OCI-LY3 (cell line): ENCODE measurements at regions not wholly inside any gene's neighbourhood (a gene's known extent, or its start where the extent isn't known, plus 50 kb on each side); places are given as distances from the start of the nearest gene placed in this dataset.

ENCODE experiments used
- H2AFZ ChIP-seq: fragments of 200-600, 300-600 bp; shearing (Covaris generic); 2 replicates; pipeline ENCODE4 v1.6.0; 2014; ENCODE audit warnings: antibody characterized with exemption, low read depth, low read length
- H3K27ac ChIP-seq: fragments of 200-600, 300-600 bp; sonication (generic); 2 replicates; pipeline ENCODE4 v1.5.1; 2014; ENCODE audit warnings: mild to moderate bottlenecking, low read length, moderate library complexity, mixed read lengths
- H3K27me3 ChIP-seq: fragments of 200-600, 300-600 bp; sonication (generic); 2 replicates; pipeline ENCODE4 v1.6.1; 2014; ENCODE audit warnings: low read depth, low read length, mixed read lengths
- H3K36me3 ChIP-seq: fragments of 200-600, 300-600 bp; sonication (generic); replicated peaks from 2 replicates; pipeline ENCODE3; 2014; ENCODE audit warnings: low read depth, low read length, mixed read lengths
- H3K4me1 ChIP-seq: fragments of 300-600, 200-600 bp; sonication (generic); 2 replicates; pipeline ENCODE4 v1.6.1; 2014; ENCODE audit warnings: low read length, mixed read lengths
- H3K4me2 ChIP-seq: fragments of 200-600, 300-600 bp; sonication (generic); 2 replicates; pipeline ENCODE4 v1.6.1; 2014; ENCODE audit warnings: low read length, mixed read lengths
- H3K4me3 ChIP-seq: fragments of 300-600, 200-600 bp; sonication (generic); 2 replicates; pipeline ENCODE4 v1.5.1; 2014; ENCODE audit warnings: antibody characterized with exemption, mild to moderate bottlenecking, low read length, moderate library complexity
- H3K79me2 ChIP-seq: fragments of 300-600, 200-600 bp; shearing (Covaris generic); 2 replicates; pipeline ENCODE4 v1.6.1; 2014; ENCODE audit warnings: mild to moderate bottlenecking, low read length, mixed read lengths
- H3K9ac ChIP-seq: fragments of 300-600, 200-600 bp; shearing (Covaris generic); 2 replicates; pipeline ENCODE4 v1.6.0; 2014; ENCODE audit warnings: mild to moderate bottlenecking, low read length, moderate library complexity
- H3K9me3 ChIP-seq: fragments of 200-600, 300-600 bp; shearing (Covaris generic); 2 replicates; pipeline ENCODE4 v1.6.1; 2014; ENCODE audit warnings: low read length, mixed read lengths; ENCODE audit not compliant: insufficient read depth
- H4K20me1 ChIP-seq: fragments of 200-600, 300-600 bp; sonication (generic); 2 replicates; pipeline ENCODE4 v1.6.1; 2016; ENCODE audit warnings: low read length, mixed read lengths; ENCODE audit not compliant: insufficient read depth
- EZH2phosphoT487 ChIP-seq: fragments of 200-600 bp; shearing (Covaris generic); IDR thresholded peaks from 2 replicates; pipeline ENCODE4 v1.6.1; 2018; ENCODE audit warnings: antibody characterized with exemption, mixed run types, low read depth
- TF ChIP-seq, protein P1 (sequence below): fragments of 200-600, 300-600 bp; sonication (generic); IDR thresholded peaks from 2 replicates; pipeline ENCODE4 v1.5.1; 2014; ENCODE audit warnings: antibody characterized with exemption, low read length, low read depth

DNA sequence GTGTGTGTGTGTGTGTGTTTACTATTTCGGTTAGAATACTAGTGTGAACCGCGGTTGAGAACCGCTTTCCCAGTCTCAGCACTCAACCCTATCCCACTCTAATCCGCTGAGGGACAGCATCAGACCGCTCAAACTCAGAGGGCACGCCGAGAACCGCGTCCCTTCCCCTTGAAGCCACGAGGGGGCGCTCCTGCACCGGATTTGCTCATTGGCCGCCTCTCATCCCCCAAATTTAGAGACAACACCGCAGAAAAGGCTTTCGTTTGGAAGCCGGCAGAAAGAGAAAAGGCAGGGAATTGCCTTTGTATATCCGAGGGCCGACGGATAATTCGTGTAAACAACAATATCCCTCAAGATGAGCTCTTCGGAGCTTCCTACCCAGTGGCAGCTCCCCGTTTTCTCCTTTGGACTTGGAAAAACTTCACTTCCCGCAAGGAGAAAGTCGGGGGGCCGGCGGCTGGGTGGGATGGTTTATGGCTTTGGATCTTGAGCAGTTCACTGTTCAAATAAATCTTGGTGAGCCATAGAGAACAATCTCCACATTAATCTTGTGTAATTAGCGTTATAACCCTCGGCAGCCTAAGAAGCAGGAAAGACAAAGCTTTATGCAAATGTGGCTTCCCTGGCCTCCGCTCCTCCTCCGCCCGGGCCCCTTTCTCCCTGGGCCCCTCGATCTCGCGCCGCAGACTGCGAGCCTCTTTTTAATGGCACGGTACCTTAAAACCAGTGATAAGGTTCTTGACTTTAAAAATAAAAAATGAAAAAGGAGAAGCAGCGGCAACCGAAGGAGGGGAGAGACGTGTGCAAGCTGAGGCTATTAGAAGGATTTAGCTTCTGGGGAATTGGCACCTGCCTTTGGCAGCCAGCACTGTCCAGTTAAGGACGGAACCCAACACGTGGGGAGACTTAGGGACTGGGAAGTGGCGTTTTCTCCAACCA is 296.8 kb downstream of the PARP8 start:
- peak overlapping the region; percentile 89 for H3K4me2 ChIP-seq
- no peaks in the 10 kb centered on the region for H4K20me1 ChIP-seq
- no peaks in the 10 kb centered on the region for H3K4me1 ChIP-seq
- H3K27ac ChIP-seq, result no peak overlapping the region
- no peaks in the 10 kb centered on the region; the same call in 1 of the 2 replicates for H3K27me3 ChIP-seq
- no peaks in the 10 kb centered on the region for H3K79me2 ChIP-seq
- no peak for TF ChIP-seq EZH2phosphoT487
- TF ChIP-seq, protein P1, sequence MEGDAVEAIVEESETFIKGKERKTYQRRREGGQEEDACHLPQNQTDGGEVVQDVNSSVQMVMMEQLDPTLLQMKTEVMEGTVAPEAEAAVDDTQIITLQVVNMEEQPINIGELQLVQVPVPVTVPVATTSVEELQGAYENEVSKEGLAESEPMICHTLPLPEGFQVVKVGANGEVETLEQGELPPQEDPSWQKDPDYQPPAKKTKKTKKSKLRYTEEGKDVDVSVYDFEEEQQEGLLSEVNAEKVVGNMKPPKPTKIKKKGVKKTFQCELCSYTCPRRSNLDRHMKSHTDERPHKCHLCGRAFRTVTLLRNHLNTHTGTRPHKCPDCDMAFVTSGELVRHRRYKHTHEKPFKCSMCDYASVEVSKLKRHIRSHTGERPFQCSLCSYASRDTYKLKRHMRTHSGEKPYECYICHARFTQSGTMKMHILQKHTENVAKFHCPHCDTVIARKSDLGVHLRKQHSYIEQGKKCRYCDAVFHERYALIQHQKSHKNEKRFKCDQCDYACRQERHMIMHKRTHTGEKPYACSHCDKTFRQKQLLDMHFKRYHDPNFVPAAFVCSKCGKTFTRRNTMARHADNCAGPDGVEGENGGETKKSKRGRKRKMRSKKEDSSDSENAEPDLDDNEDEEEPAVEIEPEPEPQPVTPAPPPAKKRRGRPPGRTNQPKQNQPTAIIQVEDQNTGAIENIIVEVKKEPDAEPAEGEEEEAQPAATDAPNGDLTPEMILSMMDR, result peak; percentile 89
- H3K9me3 ChIP-seq, result no peaks in the 10 kb centered on the region
- H3K36me3 ChIP-seq, result no peaks in the 10 kb centered on the region
- peak overlapping the region; percentile 97 for H3K4me3 ChIP-seq
- peak overlapping the region; percentile 71 for H3K9ac ChIP-seq
- H2AFZ ChIP-seq, result peak overlapping the region; percentile 99

- H3K4me2 ChIP-seq, result peak overlapping the region; percentile 89
- no peak overlapping the region for H3K4me3 ChIP-seq
- H4K20me1 ChIP-seq, result no peaks in the 10 kb centered on the region
- H3K9me3 ChIP-seq, result no peaks in the 10 kb centered on the region
- H3K4me1 ChIP-seq, result no peaks in the 10 kb centered on the region
- no peaks in the 10 kb centered on the region for H3K36me3 ChIP-seq
- no peak overlapping the region for H2AFZ ChIP-seq
- no peak overlapping the region for H3K27ac ChIP-seq
- no peaks in the 10 kb centered on the region for H3K79me2 ChIP-seq
- TF ChIP-seq, protein P1, result no peak
- no peak for TF ChIP-seq EZH2phosphoT487
- no peaks in the 10 kb centered on the region; the same call in 1 of the 2 replicates for H3K27me3 ChIP-seq
- H3K9ac ChIP-seq, result no peak overlapping the region
These were observed 297.7 kb downstream of the PARP8 start for GRCh38 chr5:50963971-50964745.

DNA sequence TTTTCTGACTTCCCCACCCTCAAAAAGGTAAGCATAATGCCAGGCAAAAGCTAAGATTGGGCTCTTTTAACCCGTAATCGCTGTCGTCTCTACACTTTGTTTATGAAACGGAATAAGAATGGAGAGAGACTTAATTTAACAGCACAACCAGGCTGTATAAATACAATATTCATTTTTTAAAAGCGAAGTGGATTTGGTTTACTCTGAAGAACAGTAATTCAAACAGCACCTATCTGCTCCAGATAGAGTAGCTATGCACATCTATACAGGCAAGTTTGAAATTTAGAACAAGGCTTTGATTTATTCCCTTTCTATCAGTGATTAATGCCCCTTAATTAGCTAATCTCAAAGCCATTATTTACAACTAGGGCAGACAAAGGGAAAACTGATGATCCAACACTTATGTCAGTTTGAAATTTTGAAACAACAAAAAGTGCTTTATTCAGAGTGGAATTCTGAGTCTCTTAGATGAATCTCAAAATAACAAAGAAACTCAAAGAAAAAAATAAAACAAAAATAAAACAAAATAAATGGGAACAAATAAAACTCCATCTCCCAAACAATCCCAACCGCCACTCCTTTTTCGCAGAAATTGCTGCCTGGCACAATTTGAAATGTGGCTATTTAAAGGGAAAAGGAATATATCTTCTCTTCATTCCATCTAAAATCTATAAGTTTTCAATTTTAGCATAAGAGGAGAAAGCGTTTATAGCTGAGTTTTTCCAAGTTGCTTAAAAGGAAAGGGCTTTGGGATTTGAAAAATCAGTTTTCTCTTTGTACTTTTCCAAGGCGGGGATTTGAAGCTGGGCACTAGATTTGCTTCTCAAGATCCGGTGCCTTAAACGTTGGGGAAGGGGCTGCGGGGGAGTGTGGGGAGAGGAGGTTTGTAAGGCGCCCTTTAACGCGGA is 298.6 kb downstream of the PARP8 start:
- Histone ChIP-seq H3K4me1 (no peaks in the 10 kb centered on the region), H3K4me2 (no peak overlapping the region), H3K9me3 (no peaks in the 10 kb centered on the region), H4K20me1 (no peaks in the 10 kb centered on the region), H3K9ac (no peak overlapping the region), H3K4me3 (no peak overlapping the region), H2AFZ (no peak overlapping the region), H3K27me3 (no peaks in the 10 kb centered on the region; the same call in 1 of the 2 replicates), H3K36me3 (no peaks in the 10 kb centered on the region), H3K79me2 (no peaks in the 10 kb centered on the region), H3K27ac (no peak overlapping the region)
- TF ChIP-seq, protein P1, result no peak
- no peak for TF ChIP-seq EZH2phosphoT487
